Peyer's patch (tissue), 4 donors: ENCODE measurements at regions not wholly inside any gene's neighbourhood (a gene's known extent, or its start where the extent isn't known, plus 50 kb on each side); places are given as distances from the start of the nearest gene placed in this dataset.
A peak's percentile ranks its signal among the peaks of the same experiment; 100 is the strongest.

Experiments
- DNase-seq, 3 donors: peaks; one replicate each; pipeline ENCODE4 v3.0.0-alpha.2; 2017 to 2019
- H3K27ac ChIP-seq, 4 donors: fragments of 200-600 bp; sonication (generic); one replicate each; pipeline ENCODE4 v1.5.1; 2016 to 2019
- H3K27me3 ChIP-seq, 2 donors: fragments of 200-600 bp; sonication (generic); one replicate each; pipeline ENCODE4 v1.5.1; 2019
- H3K36me3 ChIP-seq, 3 donors: fragments of 200-600 bp; sonication (generic); one replicate each; pipeline ENCODE4 v1.5.1; 2016 to 2019
- H3K4me1 ChIP-seq, 4 donors: fragments of 200-600 bp; sonication (generic); one replicate each; pipeline ENCODE4 v1.5.1; 2016 to 2019
- H3K4me3 ChIP-seq, 4 donors: fragments of 200-600 bp; sonication (generic); 1 replicate in 3 of 4; 2 replicates in 1 of 4; pipeline ENCODE4 v1.5.1; 2016 to 2019; ENCODE audit warnings: mild to moderate bottlenecking in 1 of 4
- H3K9me3 ChIP-seq, 4 donors: fragments of 200-600 bp; sonication (generic); one replicate each; pipeline ENCODE4 v1.5.1; 2016 to 2019; ENCODE audit warnings: mild to moderate bottlenecking in 1 of 4
- POLR2A ChIP-seq, 2 donors: fragments of 450-650 bp; IDR thresholded peaks; one replicate each; pipeline ENCODE4 v1.5.1; 2017; ENCODE audit warnings: antibody characterized with exemption in 2 of 2, mild to moderate bottlenecking in 2 of 2, moderate library complexity in 2 of 2
- TF ChIP-seq, protein P1 (sequence below), 6 experiments: fragments of 450-650 bp in 4 of 6; fragments of 200-600 bp in 2 of 6; sonication (generic) in 1 of 6; IDR thresholded peaks; one replicate each; pipeline ENCODE4 v1.5.1; 2017 to 2019; ENCODE audit warnings: antibody characterized with exemption in 6 of 6, mild to moderate bottlenecking in 3 of 6, moderate library complexity in 1 of 6

DNA sequence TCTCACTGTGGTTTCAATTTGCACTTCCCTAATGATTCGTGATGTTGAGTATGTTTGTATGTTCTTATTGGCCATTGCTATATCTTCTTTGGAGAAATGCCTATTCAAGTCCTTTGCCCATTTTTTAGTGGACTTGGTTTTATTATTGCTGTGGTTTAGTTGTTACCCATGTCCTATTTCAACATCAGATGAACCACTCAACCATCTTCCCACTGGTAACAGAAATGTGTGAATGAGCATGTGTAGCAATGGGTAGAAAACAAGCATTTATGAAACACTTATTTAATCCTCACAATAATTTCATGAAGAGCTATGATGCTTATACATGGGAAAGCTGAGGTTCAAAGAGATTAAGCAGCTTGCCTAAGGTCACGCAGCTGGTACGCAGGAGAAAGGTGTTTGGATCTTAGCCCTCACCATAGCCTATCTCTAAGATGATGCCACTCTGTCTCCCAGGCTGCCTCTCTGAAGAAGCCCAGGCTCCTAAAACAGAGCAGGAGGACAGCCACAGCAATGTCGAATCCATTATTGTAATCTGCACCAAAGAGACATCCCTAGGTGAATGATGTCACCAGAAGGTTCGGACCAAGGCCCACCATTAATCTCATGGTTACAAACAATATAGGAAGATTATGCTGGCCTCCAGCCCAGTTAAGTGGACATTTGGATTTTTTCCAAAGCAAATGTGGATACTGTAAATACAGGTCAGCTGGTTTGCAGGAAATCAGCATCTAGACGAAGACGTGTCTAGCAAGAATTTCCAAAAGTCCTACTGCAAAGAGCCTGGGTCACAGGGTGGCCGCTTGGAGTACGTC is 447.6 kb upstream of the ZMIZ1 start:
- Histone ChIP-seq H3K4me3 (no peak overlapping the region), H3K27ac (no peak overlapping the region), H3K36me3 (no peaks in the 10 kb centered on the region), H3K4me1 (peaks cover 0 to 21% (median 0%) of the 10 kb centered on the region in 4 donors), H3K27me3 (no peaks in the 10 kb centered on the region), H3K9me3 (no peaks in the 10 kb centered on the region)
- TF ChIP-seq, protein P1, sequence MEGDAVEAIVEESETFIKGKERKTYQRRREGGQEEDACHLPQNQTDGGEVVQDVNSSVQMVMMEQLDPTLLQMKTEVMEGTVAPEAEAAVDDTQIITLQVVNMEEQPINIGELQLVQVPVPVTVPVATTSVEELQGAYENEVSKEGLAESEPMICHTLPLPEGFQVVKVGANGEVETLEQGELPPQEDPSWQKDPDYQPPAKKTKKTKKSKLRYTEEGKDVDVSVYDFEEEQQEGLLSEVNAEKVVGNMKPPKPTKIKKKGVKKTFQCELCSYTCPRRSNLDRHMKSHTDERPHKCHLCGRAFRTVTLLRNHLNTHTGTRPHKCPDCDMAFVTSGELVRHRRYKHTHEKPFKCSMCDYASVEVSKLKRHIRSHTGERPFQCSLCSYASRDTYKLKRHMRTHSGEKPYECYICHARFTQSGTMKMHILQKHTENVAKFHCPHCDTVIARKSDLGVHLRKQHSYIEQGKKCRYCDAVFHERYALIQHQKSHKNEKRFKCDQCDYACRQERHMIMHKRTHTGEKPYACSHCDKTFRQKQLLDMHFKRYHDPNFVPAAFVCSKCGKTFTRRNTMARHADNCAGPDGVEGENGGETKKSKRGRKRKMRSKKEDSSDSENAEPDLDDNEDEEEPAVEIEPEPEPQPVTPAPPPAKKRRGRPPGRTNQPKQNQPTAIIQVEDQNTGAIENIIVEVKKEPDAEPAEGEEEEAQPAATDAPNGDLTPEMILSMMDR (IDR thresholded peaks at IDR 0.05), result no peak
- no peak for TF ChIP-seq POLR2A (IDR thresholded peaks at IDR 0.05)
- no peak for DNase-seq

DNA sequence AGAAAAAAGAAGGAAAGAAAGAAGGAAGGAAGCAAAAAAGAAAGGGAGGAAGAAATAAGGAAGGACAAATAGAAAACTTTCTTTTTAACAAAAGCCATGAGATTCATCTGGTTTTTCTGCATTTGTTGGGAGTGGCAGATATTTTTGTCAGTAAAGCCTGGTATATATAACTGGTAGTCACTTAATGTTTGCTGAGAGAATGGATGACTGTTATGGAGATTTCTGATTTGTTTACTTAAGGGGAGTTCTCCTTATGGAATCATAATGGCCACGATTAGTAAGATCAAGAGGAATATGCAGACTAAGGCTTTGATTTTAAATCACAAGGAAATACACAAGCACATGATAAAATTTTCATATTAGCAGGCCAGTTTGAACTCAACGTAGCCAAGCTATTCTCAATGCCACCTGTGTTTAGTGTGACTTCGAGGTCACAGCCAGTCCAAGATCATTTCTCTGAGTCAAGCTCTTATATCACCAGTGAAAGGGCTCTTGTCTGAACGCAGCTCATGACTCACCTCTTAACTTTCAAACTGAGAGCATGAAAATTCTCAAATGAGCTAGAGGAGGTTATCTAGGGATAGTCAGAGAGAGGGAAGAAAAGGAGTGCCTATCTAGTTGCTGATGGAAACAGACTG is 445.1 kb upstream of the ZMIZ1 start:
- no peaks in the 10 kb centered on the region for H3K36me3 ChIP-seq
- H3K4me1 ChIP-seq, result peaks cover 0 to 14% (median 0%) of the 10 kb centered on the region in 4 donors
- H3K9me3 ChIP-seq, result no peaks in the 10 kb centered on the region
- no peak overlapping the region for H3K4me3 ChIP-seq
- DNase-seq, result peak in 1 of 3 donors; percentile 53
- TF ChIP-seq, protein P1 (IDR thresholded peaks at IDR 0.05), result no peak
- no peak for TF ChIP-seq POLR2A (IDR thresholded peaks at IDR 0.05)
- H3K27ac ChIP-seq, result peak overlapping the region in 1 of 4 donors; percentile 0
- no peaks in the 10 kb centered on the region for H3K27me3 ChIP-seq

DNA sequence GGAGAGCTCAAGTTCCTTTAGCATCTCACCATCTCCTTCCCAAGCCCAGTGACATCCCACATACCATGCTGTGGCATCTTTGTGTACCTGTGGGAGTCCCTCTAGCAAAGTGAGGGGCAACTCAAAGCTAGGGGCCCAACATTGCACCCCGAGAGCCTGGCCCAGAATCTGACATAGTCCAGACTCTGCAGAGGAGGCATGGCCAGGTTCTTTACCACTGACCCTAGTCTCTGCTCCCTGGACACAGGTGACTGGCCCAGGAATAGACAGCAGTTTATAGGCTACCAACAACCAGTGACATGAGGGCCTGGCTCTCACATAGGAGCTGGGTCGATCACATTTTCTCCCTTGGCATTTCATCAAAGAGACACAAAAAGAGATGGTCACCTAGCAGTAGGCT is 444.0 kb upstream of the ZMIZ1 start:
- Histone ChIP-seq H3K27me3 (no peaks in the 10 kb centered on the region), H3K4me3 (no peak overlapping the region), H3K9me3 (no peaks in the 10 kb centered on the region), H3K4me1 (peaks cover 0 to 14% (median 0%) of the 10 kb centered on the region in 4 donors), H3K27ac (peak overlapping the region in 1 of 4 donors; percentile 0), H3K36me3 (no peaks in the 10 kb centered on the region)
- TF ChIP-seq, protein P1 (IDR thresholded peaks at IDR 0.05), result no peak
- TF ChIP-seq POLR2A (IDR thresholded peaks at IDR 0.05), result no peak
- DNase-seq, result no peak

DNA sequence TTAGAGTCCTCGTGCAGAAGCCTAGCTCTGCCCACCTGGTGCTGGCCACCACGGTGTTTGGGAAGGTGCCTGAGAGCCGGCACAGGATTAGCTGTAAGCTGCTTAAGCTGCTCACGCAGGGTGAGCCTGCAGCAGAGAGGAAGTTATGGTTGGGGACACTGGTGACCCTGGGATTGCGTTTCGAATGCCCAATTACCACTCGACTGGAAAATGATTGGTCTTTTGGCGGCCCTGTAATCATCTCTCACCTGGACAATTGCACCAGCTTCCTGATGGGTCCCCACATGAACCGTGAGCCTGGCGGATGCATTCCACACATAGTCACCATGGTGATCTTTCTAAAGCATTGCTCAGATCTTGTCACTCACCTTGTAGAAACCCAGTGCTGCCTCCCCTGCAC is 442.3 kb upstream of the ZMIZ1 start:
- no peak overlapping the region for H3K4me3 ChIP-seq
- no peaks in the 10 kb centered on the region for H3K9me3 ChIP-seq
- no peaks in the 10 kb centered on the region for H3K36me3 ChIP-seq
- no peaks in the 10 kb centered on the region for H3K27me3 ChIP-seq
- H3K4me1 ChIP-seq, result peaks cover 0 to 14% (median 0%) of the 10 kb centered on the region in 4 donors
- H3K27ac ChIP-seq, result no peak overlapping the region
- DNase-seq, result no peak
- TF ChIP-seq, protein P1 (IDR thresholded peaks at IDR 0.05), result no peak
- TF ChIP-seq POLR2A (IDR thresholded peaks at IDR 0.05), result no peak

DNA sequence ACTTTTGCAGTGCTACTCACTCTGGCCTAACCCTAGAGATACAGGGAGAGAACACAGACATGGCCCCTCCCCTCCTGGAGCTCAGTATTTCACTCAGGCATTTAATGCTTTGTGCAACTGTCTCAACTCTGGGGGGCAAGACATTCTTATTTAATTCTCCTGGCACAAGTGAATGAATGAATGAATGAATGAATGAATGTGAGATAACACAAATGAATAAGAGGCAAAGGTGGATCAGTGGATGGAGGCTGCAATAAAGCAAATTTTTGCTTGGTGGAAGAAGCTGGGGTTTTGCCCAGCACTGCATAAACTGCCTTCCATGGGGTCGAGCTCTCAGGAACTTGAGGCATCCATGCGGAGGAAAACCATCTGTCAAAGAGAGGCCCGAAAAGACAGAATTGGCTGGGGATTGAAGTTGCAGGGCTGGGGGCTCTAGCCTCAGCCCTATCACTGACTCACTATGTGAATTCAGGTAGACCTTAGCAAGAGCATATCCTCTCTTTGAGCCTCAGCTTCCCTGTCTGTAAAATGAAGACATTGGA is 441.4 kb upstream of the ZMIZ1 start:
- DNase-seq, result no peak
- no peak overlapping the region for H3K4me3 ChIP-seq
- H3K9me3 ChIP-seq, result no peaks in the 10 kb centered on the region
- no peaks in the 10 kb centered on the region for H3K27me3 ChIP-seq
- peaks cover 0 to 14% (median 0%) of the 10 kb centered on the region in 4 donors for H3K4me1 ChIP-seq
- H3K27ac ChIP-seq, result no peak overlapping the region
- H3K36me3 ChIP-seq, result no peaks in the 10 kb centered on the region
- TF ChIP-seq, protein P1 (IDR thresholded peaks at IDR 0.05), result no peak
- no peak for TF ChIP-seq POLR2A (IDR thresholded peaks at IDR 0.05)
